ENCODE measurements at regions not wholly inside any gene's neighbourhood (a gene's known extent, or its start where the extent isn't known, plus 50 kb on each side); places are given as distances from the start of the nearest gene placed in this dataset.
"Not testable (repeated sequence)": the region's sequence is repeated elsewhere in the genome, so short reads cannot be mapped to it uniquely, and the experiment has no call there.

GRCh38 chr6:150741633-150742200 is 123.8 kb upstream of the MTHFD1L start:
- no peak for DNase-seq

DNA sequence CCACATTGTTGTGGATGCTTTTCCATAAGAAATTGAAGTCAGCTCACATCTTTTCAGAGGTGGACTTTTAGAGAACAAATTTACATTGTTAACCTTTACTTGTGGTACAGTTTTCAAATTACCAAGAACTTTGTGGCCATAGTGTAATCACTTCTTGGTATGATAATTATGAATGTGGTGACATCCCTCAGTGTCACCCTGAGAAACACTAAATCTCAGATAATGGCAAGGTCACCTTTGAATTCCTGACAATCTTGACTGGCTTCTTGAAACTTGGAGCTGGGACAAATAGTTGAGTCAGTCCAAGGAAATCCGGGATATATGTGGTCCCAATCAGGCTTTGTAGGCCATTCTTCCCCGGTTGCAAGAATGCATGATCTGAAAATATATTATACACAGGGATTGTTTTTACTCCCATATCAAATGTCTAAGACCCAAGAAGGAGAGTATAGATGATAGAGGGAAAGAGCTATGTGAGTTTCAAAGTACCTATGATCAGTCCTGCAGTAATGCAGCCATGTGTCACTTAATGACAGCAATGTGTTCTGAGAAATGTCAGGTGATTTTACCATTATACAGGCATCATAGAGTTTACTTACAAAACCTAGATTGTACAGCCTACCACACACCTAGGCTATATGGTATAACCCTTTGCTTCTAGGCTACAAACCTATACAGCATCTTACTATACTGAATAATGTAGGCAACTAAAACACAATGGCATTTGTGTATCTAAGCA is 120.8 kb upstream of the MTHFD1L start:
- no peak for DNase-seq

DNA sequence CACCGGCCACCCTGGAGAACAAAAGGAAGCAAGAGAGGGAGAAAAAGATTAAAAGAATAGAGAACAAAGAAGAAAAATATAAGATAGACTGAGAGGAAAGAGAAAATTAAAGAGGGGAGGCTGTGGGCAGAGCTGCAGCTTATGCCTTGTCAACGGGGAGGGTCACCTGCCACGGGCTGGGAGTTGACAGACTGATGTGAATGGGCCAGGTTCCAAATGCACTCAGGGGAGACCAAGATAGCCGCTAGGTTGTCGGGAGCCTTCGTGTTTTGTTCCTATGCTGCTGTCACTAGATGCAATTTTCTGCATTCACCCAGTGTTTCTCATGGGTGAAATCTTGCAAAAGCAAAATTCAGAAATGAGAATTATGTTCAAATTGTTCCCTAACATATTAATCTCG is 119.6 kb upstream of the MTHFD1L start:
- no peak for DNase-seq

DNA sequence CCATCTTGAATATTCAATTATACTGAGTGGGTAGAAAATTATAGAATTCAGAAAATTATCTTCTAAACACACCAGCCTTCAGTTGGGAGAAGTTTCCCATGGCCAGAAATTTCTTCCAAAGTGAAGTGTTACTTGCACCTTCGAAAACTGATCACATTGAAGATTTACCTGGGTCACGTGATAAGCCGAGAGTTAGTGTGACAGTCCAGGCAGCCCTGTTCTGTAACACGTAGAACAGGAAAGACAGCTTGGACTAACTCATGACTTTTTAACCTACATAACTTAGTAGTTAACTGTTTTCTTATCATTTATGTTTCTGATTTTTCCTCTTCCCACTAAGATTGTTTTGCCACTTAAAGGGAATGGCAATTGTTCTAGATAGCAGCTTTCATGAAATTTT is 118.3 kb upstream of the MTHFD1L start:
- DNase-seq: no peak

GRCh38 chr6:150749091-150749670 is 116.3 kb upstream of the MTHFD1L start:
- DNase-seq: no peak

- DNase-seq: no peak
Measured at GRCh38 chr6:150751296-150751695, 114.2 kb upstream of the MTHFD1L start.

GRCh38 chr6:150752409-150752808 is 113.1 kb upstream of the MTHFD1L start:
- no peak for DNase-seq

GRCh38 chr6:150753371-150754064 is 112.0 kb upstream of the MTHFD1L start:
- no peak for DNase-seq

GRCh38 chr6:150755042-150755441 is 110.5 kb upstream of the MTHFD1L start:
- no peak for DNase-seq

DNA sequence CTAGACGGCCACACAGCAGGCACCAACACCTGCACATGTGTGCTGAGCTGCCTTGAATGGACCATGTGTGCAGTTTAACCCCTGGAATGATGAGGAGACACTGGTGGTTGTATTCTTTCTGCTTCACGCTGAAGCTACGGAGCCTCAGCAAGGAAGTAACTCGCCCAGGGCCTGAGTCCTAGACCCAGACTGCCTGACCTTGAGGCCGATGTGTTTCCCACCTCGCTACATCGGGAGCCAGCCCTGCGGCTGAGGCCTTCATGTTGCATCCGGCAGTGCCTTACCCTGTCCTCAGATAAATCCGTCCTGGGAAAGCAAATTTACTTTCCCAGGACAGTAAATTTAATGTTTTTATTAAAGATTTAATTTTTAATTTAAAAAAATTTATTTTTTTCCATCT is 110.0 kb upstream of the MTHFD1L start:
- no peak for DNase-seq

DNA sequence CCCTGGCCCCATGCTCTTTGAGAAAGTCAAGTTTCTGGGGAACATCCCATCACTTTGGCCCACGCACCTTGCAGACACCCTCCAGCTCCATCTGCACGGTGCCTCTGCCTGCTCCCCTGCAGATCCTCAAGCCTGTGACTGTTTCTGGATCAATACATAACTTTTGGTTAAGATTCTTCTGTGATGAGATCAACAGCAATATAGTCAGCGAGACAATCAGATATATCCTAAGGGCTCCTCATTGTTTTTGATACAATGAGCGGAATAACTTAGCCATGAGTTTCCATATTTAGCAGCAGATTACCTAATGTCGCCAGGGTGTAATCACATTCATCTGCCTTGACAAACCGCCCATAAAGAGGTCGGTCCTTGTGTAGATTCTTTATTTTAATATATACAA is 109.3 kb upstream of the MTHFD1L start:
- DNase-seq: no peak

GRCh38 chr6:150757807-150758206 is 107.7 kb upstream of the MTHFD1L start:
- not testable (repeated sequence) for DNase-seq

GRCh38 chr6:150759483-150759882 is 106.0 kb upstream of the MTHFD1L start:
- DNase-seq: no peak

DNA sequence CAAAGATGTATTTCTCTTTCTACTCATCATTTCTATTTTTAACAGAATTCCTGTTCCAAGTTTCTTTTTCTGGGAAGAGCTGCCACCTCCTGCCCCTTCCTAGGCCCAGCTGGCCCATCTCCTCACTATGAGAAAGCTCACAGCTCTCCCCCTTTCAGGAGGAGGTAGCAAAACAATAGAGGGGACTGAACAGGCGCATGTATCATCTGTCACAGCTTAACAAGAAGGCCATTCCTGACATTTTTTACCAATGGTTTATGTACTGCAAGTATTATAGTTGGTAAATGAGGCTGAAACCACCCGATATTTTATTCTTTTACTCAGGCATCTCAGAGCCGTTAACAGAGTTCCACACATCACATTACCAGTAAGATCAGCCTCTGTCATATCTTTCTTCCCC is 103.7 kb upstream of the MTHFD1L start:
- DNase-seq: no peak

DNA sequence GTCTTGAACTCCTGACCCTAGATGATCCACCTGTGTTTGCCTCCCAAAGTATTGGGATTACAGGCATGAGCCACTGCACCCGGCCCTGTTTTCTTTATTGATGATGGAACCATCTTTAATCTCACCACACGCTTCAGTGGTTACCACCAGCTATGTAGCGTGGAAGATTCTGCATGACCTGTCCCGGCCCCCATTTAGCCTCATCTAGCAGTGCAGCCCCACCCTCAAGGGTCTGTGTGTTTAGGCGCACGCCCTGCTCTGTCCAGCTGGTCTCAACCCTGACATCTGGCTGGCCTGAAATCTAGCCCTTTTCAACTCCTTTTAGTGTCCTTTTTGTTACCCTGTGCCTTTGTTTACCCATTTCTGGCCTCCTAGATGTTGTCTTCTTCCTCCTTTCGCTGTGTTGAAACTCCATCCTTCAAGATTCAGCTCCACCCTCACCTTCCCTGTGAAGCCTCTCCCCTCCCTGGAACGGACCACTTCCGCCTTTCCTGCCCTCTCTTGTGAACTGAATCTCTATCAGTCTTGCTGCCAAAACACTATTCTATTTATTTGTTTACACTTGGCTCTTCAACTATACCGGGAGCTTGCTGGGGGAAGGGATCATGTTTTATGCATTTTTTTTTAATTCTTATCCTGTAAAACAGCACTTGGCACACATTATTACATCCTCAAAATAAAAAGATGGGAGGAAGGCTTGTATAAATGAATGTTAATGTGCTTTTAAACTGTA is 101.0 kb upstream of the MTHFD1L start:
- DNase-seq: no peak

- no peak for DNase-seq
Measured at GRCh38 chr6:150765067-150765764, 100.3 kb upstream of the MTHFD1L start.

DNA sequence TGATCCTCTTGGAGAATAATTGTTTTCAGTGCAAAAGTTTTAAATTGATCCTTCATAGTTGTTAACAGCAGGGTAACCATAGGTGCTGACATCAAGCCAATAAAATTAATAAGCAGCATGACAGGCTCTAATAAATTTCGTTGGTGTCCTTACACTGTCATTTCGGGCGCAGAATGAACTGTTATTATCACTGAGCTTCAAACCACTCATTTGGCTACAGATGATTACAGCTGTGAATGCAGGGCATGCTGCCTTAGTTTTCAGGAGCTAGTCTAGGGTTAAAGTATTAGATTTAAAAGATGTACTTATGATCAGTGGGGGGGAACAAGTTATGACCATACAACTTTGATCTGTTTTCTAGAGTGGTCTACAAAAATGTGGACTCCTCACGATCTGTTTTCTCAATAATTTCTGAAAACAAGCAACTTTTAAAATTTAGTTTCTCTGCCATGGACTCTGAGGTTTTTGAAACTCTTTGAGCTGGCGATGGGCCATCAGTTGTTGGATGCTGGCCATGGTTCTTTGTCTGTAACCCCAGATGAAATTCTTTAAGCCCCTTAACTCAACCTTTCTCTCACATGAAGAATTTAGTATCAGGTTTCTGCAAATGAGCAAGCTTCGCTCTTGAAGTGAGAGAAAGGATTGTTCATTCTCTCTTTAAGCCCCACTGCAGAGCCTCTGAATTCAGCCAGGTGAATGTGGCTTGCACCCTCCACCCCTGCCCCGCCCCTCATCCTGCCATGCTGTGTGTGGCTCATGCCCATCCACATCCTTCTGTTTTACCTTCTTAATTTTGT is 99.1 kb upstream of the MTHFD1L start:
- DNase-seq: no peak

- DNase-seq: no peak
Measured at GRCh38 chr6:150767161-150767560, 98.3 kb upstream of the MTHFD1L start.

GRCh38 chr6:150767571-150768018 is 97.9 kb upstream of the MTHFD1L start:
- DNase-seq: no peak

DNA sequence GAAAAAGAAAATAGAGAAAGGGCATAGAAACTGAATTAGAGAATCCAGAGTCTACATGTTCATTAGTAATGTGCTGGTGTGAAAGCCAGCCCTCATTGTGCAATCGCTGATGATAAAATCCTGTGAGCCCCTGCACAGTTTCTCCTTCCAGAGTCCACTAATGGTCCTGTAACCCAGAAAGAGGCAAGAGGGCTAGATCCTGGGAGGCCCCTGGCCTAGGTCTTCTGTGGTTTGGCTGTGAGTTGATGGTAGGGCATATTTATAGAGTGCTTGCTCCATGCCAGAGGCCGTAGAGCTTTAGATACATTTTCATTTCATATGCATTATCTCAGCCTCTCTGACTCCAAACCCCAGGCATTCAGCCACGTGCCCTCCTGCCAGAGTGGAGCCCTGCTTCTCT is 94.9 kb upstream of the MTHFD1L start:
- no peak for DNase-seq

GRCh38 chr6:150773969-150774368 is 91.5 kb upstream of the MTHFD1L start:
- no peak for DNase-seq

Measured in T-helper 1 cell (primary cell).